Fibroblast of skin of left biceps (primary cell): ENCODE measurements at regions not wholly inside any gene's neighbourhood (a gene's known extent, or its start where the extent isn't known, plus 50 kb on each side); places are given as distances from the start of the nearest gene placed in this dataset.
"Not testable (repeated sequence)": the region's sequence is repeated elsewhere in the genome, so short reads cannot be mapped to it uniquely, and the experiment has no call there.

Experiments
- DNase-seq, 2 experiments: peaks; one replicate each; pipeline ENCODE4 v3.0.0-alpha.2; 2013; ENCODE audit warnings: low read depth in 2 of 2

- DNase-seq = no peak
These were observed 50.7 kb upstream of the KLF7 start for GRCh38 chr2:207216457-207216856.

DNA sequence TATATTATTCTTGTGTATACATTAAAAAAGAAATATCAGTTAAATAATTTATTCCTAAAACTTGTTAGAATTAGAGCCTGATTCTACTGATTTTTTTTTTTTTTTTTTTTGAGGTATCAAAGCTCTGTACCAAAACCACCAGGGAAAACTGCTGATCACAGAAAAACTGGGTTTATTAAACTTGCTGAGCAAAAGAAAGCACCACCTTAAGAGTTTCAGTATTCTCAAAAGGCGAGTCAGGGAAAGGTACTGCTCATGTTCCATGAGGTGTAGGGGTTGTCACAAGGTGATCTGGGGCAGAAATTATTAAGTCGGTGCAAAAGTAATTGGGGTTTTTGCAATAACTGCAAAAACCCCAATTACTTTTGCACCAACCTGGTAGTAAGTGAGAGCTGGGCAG lies 51.7 kb upstream of the KLF7 start:
- no peak for DNase-seq

GRCh38 chr2:207219081-207219630 lies 53.4 kb upstream of the KLF7 start:
- no peak for DNase-seq

DNA sequence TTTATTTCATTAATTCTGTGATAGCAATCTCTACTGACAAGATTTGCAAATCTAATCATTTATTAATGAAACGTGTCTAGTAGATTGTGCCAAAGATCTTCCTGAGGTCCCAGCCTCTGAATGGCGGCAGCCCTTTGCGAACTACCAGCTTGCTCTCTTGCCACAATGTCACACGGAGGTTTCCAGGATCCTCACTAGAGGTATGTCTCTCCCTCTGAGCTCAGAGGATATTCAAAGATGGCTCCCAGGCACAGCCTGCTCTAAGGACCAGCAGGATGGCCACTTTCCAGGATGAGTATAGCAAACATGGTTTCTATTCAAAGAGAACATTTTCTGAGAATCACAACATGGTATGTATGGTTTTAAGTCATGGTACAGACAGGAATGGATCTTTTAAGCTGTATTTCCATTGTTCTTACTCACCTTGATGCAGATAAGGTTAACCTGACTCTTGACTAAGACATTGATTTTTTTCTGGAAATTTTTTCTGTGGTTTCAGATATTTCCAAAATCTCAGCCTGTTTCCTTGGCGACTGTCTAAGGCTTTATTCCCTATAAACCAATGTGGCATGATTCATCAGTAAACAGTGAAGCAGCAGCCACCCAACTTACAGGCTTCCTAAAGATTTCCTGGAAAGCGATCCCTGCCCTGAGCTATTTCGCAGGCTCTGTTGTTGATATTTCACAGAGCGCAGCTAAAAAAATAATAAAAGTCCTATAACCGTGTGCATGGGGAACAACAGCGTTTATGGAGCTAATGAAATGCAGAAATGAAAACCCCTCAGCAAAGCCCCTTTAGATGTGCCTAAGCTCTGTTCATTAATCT lies 54.1 kb upstream of the KLF7 start:
- DNase-seq = peak; percentile 51 to 71

DNA sequence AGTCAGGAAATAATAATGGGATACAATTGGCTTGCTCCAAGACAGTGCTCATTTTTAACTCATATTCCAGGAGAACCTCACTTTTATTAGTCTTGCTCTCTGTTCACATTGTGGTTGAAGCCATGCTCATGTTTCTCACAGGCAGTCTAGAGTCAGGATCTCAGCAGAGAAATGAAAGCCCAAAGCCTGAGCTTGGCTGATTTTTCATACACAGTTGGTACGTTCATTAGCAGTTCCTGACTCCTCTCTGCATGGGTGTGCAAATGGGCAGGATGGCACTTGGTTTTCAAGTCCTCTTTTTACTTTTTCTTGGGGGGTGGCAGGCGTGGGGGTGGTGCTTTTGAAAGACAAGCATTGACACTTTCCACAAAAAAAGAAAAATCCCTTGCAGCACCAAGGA lies 56.0 kb upstream of the KLF7 start:
- no peak for DNase-seq

- DNase-seq = no peak
These were observed 57.3 kb upstream of the KLF7 start for GRCh38 chr2:207223051-207223450.

DNA sequence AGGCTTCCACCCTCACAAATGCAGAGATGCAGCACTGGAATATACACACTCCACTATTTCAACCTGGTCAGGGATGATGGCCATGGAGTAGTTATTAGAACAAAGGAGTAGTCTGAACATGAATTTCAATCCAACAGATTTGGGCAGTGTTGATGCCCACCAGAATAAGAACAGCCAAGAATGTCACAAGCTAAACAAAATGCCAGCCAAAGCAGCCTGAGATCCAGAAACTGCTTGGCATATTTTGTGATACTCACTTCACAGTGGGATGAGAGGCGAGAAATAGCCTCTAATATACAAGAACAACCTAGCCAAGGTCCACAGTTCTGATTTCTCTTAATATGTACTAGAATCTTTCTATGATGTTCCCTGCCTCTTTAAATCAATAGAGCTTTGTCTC lies 58.6 kb upstream of the KLF7 start:
- no peak for DNase-seq

DNA sequence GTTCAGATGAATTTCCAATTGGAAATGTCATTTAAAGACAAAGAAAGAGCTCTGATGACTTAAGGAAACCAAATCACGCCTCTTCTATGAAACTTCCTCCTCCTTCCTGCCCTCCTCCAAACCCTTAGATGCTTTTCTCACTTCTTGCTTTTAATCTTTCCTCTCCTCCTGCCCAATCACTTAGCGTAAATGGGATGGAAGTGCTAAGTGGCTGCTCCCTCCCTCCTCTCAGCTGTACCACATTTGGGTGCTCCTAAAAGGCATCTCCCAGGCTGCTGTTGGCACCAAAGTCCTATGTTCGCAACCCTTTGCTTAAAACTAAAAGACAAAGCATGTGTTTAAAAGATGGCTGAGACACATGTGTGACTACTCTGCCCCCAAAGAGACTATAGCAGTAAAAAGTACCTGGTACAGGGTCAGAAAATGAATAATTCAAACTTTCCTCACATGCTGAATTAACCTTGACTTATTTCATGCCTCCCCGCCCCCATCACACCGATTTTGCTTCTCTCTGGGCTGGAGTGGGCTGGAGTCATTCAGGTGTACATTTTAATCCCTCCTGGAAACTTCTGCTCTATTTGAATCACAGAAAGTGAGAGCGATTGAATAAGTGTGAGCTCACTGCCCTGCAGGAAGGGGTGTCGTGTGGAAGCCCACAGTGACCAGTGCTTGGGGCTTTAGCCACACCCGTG lies 59.2 kb upstream of the KLF7 start:
- DNase-seq = no peak

GRCh38 chr2:207225773-207226172 lies 60.0 kb upstream of the KLF7 start:
- no peak for DNase-seq

DNA sequence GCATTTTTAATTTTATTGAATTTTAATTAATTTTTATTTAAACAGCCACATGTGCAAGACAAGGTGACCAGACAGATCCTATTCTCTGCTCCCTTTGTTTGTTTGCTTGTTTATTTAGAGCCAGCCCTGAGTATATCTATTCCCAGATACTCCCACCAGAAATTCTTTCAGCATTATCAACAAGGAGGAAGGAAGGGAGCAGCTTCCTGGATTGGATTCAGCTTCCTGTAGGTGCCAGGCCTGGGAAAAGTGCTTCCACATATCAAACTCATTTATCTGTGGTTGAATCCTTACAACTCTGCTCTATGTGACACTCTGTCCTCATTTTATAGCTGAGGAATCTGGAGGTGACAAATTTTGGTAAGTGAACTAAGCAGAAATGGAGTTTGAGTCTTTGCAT lies 60.5 kb upstream of the KLF7 start:
- no peak for DNase-seq

- DNase-seq = no peak
These were observed 60.9 kb upstream of the KLF7 start for GRCh38 chr2:207226671-207227061.

DNA sequence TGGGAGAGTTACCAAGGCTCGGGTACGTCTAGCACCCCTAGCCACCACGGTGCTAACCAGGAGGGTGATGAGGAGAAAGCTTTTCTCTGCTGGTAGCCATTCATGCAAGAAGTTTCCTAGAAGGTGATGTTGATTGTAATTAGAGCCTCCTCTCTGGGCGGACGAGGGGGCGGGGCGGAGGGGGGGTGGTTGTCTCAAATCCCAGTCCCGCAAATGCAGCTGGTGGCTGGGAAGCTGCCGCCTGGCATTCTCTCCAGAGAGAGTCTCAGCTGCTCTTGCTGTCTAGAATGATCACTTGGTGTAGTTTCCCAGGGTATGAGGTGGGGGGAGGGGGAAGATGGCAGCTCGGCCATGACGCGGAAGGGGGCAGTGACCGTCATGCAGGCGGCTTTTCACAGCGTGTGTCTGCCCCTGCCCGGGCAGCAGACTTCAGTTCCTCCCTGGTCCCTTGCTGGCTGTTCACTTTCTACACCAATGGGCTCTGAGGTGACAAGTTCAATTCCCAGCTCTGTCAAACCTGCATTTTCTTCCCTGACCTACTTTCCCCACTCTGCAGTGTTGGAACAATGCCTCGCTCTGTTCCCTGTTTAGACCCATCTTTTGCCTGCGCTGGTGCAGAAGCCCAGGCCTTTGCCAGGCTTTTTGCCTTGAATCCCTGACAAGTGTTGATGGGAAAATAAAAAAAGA lies 61.5 kb upstream of the KLF7 start:
- no peak for DNase-seq

GRCh38 chr2:207227749-207228145 lies 62.0 kb upstream of the KLF7 start:
- no peak for DNase-seq

GRCh38 chr2:207228402-207228801 lies 62.7 kb upstream of the KLF7 start:
- no peak for DNase-seq

DNA sequence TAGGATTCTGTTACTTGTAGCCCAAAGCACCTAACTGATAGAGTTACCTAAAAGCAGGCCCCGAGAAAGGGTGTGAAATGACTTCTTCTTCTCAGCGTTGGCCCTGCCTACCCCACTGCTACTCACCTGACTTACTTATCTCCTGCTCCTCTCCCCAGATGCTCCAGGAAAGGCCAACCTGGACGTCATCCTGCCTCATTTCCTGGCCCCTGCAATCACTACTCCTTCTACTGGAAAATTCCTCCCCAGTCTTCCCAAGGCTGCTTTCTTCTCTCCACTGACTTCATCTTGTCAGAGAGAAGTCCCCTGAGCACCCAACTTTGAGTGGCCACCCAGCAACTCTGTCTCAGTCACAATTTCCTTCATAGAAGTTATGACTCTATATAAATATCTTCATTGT lies 63.4 kb upstream of the KLF7 start:
- no peak for DNase-seq

DNA sequence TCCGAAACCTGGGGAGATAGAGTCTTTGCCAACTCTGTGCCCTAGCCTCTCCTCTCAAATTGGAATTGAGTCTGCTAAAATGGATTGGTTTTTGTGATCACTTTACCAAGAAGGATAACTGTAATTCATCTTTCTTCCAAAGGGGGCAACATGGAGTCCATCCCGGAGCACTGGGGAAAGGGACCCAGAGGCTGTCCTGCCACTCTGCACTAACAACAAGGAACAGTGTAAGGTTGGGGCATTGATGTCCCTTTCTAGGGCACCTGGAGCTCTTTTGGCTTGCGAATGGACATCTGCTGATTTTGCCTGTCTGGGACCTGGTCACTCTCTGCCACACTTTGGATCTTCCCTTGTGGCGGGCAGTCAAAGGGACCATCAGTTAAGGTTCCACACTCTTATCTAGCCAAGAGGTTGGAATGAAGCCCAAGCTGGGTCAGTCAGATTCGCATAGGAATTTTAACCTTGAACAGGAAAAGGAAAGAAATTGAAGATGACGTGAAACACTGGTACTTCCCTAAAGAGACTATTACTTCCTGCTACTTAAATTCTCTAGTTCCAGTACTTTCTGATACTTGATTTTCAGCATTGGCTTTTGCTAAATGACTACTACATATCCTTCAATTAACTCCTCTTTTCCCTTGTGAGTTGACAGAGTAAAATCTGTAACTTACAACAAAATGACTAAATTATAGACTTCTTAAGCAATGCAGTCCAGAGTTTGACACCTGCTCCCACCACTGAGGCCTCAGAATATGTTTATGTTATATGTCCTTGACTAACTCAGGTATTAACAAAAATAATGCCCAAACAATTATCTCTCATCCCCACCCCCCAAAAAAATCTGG lies 64.7 kb upstream of the KLF7 start:
- DNase-seq = no peak

DNA sequence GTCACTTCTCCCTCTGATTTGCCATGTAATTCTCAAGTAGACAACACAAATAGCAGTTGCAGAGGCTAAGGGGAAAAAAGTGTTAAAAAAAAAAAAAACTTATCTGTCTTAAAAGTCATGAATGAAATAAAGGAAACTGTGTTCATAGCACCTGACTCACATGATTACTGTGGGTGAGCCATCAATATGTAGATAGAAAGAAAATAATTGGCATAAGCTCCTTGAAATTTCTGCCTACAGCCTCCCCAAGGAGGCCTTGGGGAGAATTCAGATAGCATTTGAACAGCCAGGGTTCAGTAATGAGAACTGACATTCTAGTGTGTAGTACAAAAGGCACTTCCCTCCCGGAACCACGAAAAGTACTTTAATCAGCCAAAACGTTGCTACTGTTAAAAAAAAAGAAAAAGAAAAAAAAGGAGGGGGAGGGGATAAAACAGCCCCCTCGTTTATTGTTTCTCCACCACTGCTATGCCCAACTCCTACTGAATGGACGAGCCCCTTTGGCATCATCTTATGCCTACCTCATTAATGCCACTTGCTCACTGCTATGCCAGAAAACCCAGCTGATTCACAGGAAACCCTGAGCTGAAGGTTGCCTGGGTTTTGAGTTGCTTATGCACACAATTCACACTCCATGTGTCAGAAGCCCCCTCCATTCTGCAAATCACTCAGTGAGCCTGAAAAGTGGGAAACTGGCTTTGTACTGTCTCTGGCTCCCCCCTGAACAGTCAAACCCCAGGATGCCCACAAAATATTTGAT lies 65.5 kb upstream of the KLF7 start:
- DNase-seq = no peak

- DNase-seq = peak in 1 of 2 experiments; percentile 75
These were observed 66.2 kb upstream of the KLF7 start for GRCh38 chr2:207231967-207232366.

DNA sequence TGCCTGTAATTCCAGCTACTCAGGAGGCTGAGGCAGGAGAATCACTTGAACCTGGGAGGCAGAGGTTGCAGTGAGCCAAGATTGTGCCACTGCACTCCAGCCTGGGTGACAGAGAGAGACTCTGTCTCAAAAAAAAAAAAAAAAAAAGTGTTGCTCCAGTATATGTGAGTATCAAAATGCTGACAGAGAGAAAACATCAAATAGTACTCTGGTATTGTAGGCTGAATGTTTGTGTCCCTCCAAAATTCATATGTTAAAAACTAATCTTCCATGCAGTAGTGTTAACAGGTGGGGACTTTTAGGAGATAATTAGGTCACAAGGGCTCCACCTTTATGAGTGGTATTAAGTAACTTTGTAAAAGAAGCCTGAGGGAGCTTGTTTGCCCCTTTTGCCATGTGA lies 67.4 kb upstream of the KLF7 start:
- not testable (repeated sequence) for DNase-seq

DNA sequence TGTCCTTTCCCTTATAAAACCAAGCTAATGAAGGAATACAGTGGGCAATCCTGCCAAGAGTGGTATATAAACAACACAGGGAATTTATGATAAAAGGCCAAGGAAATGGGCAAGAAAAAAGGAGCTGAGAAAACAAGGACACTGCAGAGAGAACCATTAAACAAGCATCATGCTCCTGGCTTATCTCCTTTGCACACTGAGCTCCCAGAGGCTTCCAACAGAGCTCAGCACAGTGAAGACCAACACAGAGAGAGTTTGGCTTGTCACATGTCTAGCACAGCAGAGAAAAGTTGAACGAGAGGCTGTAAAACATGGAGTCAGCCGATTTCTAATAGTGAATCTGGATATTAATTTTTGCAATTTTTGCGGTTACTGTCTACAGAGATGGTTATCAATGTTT lies 68.0 kb upstream of the KLF7 start:
- DNase-seq = no peak

- no peak for DNase-seq
These were observed 69.9 kb upstream of the KLF7 start for GRCh38 chr2:207235621-207236020.
